ENCODE measurements at regions not wholly inside any gene's neighbourhood (a gene's known extent, or its start where the extent isn't known, plus 50 kb on each side); places are given as distances from the start of the nearest gene placed in this dataset.

DNA sequence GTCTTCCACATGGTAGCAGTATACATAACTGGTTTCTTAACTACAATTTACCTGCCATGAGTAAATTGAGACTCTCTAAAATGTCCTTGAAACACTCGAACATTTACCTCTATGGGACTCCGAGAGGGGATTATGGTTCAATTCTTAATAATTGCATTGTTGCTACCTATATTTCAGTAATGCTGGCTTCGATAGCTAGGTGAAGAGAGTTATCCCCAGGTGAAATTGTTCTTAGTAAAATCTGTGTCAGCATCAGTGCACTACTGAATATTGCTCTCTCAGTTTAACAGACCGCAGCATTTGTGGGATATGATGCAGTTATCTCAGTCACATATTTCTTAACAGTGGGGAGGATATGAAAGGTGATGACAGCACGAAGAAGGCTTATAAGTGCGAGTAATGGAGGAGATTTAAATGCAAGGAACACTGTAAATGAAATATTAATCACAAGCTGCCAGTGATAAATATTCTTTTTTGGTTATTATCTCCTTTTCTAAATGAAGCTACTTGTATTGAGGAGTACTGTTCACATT, 801.9 kb downstream of the BRINP3 start:
- TF ChIP-seq MAX (IDR thresholded peaks at IDR 0.05) (no peak), REST (IDR thresholded peaks at IDR 0.05; ENCODE audit: low read depth) (no peak), YY1 (IDR thresholded peaks at IDR 0.05; ENCODE audit: low read depth) (no peak), FOXM1 (IDR thresholded peaks at IDR 0.05; ENCODE audit: borderline replicate concordance, low read depth) (no peak), TAF1 (IDR thresholded peaks at IDR 0.05; ENCODE audit: low read depth) (no peak), EP300 (IDR thresholded peaks at IDR 0.05; ENCODE audit: borderline replicate concordance) (no peak), RAD21 (IDR thresholded peaks at IDR 0.05; ENCODE audit: low read depth) (no peak), NFIC (IDR thresholded peaks at IDR 0.05) (no peak), TEAD4 (IDR thresholded peaks at IDR 0.05) (no peak)
- TF ChIP-seq, protein P1, sequence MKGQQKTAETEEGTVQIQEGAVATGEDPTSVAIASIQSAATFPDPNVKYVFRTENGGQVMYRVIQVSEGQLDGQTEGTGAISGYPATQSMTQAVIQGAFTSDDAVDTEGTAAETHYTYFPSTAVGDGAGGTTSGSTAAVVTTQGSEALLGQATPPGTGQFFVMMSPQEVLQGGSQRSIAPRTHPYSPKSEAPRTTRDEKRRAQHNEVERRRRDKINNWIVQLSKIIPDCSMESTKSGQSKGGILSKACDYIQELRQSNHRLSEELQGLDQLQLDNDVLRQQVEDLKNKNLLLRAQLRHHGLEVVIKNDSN (IDR thresholded peaks at IDR 0.05), result no peak
